Stomach (tissue), 8 donors: ENCODE measurements at regions not wholly inside any gene's neighbourhood (a gene's known extent, or its start where the extent isn't known, plus 50 kb on each side); places are given as distances from the start of the nearest gene placed in this dataset.

ENCODE experiments used
- DNase-seq, 2 donors: peaks; one replicate each; pipeline versions ENCODE4 v3.0.0 to v3.0.0-alpha.2; 2013 to 2019
- H3K27ac ChIP-seq, 5 donors: fragments of 200-600 bp in 4 of 5; sonication (generic) in 4 of 5; one replicate each; pipeline ENCODE4 v1.5.1; 2013 to 2019; ENCODE audit warnings: mild to moderate bottlenecking in 1 of 5, moderate library complexity in 1 of 5
- H3K27me3 ChIP-seq, 3 donors: fragments of 200-600 bp; sonication (generic); one replicate each; pipeline ENCODE4 v1.5.1; 2017 to 2019; ENCODE audit warnings: mixed run types in 1 of 3
- H3K36me3 ChIP-seq, 4 donors: fragments of 200-600 bp; sonication (generic); 1 replicate in 3 of 4; 2 replicates in 1 of 4; pipeline ENCODE4 v1.5.1; 2016 to 2019
- H3K4me1 ChIP-seq, 4 donors: fragments of 200-600 bp; sonication (generic); one replicate each; pipeline ENCODE4 v1.5.1; 2016 to 2019
- H3K4me3 ChIP-seq, 4 donors: fragments of 200-600 bp; sonication (generic) in 3 of 4; one replicate each; pipeline ENCODE4 v1.5.1; 2016 to 2019; ENCODE audit warnings: mild to moderate bottlenecking in 1 of 4
- H3K9me3 ChIP-seq, 4 donors: fragments of 200-600 bp; sonication (generic); one replicate each; pipeline ENCODE4 v1.5.1; 2016 to 2019
- EP300 ChIP-seq: sonication (generic); formaldehyde crosslinking; IDR thresholded peaks from one replicate; pipeline ENCODE4 v1.6.1; 2017; ENCODE audit warnings: antibody characterized with exemption
- POLR2A ChIP-seq, 4 donors: fragments of 450-650 bp; IDR thresholded peaks; one replicate each; pipeline ENCODE4 v1.6.1; 2016; ENCODE audit warnings: antibody characterized with exemption in 4 of 4, control low read depth in 2 of 4, mild to moderate bottlenecking in 1 of 4, moderate library complexity in 1 of 4
- POLR2AphosphoS5 ChIP-seq, 3 donors: sonication (generic); formaldehyde crosslinking; IDR thresholded peaks; one replicate each; pipeline ENCODE4 v1.6.1; 2016; ENCODE audit warnings: antibody characterized with exemption in 3 of 3
- WGBS, 5 donors: extraction: QIAGEN DNeasy Blood & Tissue Kit in 3 of 5; methylation state at CpG; one replicate each; pipeline versions ENCODE4 v1.1.5 to v1.1.7; 2013 to 2018; 5-methylcytosine and 5-hydroxymethylcytosine counted together
- intact Hi-C: fragments of 100-400 bp; cut with DNase I; formaldehyde crosslinking; loops from one replicate; pipeline ENCODE4 v1.15.1; 2023; ENCODE audit warnings: low total_unique reads
- TF ChIP-seq, protein P1 (sequence below), 7 experiments: fragments of 450-650 bp in 4 of 7; fragments of 200-600 bp in 3 of 7; sonication (generic) in 3 of 7; IDR thresholded peaks; one replicate each; pipeline ENCODE4 v1.5.1; 2016 to 2019; ENCODE audit warnings: antibody characterized with exemption in 7 of 7, control low read depth in 2 of 7, mild to moderate bottlenecking in 1 of 7
- donor health status: healthy with polysubstance abuse.
- donor health status: Bipolar disorder and iron deficiency.
- donor health status: healthy.

DNA sequence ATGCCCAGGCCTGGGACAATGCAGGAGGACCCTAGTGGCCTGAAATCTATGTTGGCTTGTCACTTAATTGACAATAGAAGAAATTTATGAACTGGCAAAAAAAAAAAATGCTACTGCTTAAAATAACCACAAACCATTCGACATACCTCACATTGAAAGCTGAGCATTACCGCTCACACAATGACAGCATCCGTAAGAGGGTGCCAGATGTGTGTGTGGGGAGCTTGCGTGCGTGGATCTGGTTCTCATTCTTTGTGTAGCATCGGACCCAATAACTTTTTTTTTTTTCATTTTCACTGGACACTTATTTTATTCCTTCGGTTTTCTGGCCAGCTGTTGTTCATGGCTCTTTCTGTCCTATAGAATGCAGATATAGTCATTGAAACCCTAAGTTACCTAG is 216.7 kb downstream of the VRK1 start:
- Histone ChIP-seq H3K9me3 (peaks cover 0 to 14% (median 10%) of the 10 kb centered on the region in 4 donors), H3K36me3 (no peaks in the 10 kb centered on the region), H3K27ac (no peak overlapping the region), H3K4me1 (no peaks in the 10 kb centered on the region), H3K27me3 (no peaks in the 10 kb centered on the region), H3K4me3 (no peak overlapping the region)
- intact Hi-C loops = no loop called here
- WGBS, 5 donors = 83 to 91% (median 85%) methylated on average over 7 of the region's 7 CpGs
- DNase-seq = no peak
- no peak for TF ChIP-seq EP300
- no peak for TF ChIP-seq POLR2A (IDR thresholded peaks at IDR 0.05)
- TF ChIP-seq POLR2AphosphoS5 (IDR thresholded peaks at IDR 0.05) = no peak
- TF ChIP-seq, protein P1, sequence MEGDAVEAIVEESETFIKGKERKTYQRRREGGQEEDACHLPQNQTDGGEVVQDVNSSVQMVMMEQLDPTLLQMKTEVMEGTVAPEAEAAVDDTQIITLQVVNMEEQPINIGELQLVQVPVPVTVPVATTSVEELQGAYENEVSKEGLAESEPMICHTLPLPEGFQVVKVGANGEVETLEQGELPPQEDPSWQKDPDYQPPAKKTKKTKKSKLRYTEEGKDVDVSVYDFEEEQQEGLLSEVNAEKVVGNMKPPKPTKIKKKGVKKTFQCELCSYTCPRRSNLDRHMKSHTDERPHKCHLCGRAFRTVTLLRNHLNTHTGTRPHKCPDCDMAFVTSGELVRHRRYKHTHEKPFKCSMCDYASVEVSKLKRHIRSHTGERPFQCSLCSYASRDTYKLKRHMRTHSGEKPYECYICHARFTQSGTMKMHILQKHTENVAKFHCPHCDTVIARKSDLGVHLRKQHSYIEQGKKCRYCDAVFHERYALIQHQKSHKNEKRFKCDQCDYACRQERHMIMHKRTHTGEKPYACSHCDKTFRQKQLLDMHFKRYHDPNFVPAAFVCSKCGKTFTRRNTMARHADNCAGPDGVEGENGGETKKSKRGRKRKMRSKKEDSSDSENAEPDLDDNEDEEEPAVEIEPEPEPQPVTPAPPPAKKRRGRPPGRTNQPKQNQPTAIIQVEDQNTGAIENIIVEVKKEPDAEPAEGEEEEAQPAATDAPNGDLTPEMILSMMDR (IDR thresholded peaks at IDR 0.05) = no peak

- no peaks in the 10 kb centered on the region for H3K36me3 ChIP-seq
- TF ChIP-seq POLR2AphosphoS5 (IDR thresholded peaks at IDR 0.05) = no peak
- no peak for TF ChIP-seq EP300
- TF ChIP-seq POLR2A (IDR thresholded peaks at IDR 0.05) = no peak
- TF ChIP-seq, protein P1 (IDR thresholded peaks at IDR 0.05) = no peak
- no peak overlapping the region for H3K4me3 ChIP-seq
- H3K27me3 ChIP-seq = peaks cover 0 to 20% (median 5%) of the 10 kb centered on the region in 3 donors
- no peak for DNase-seq
- intact Hi-C loops = no loop called here
- no peak overlapping the region for H3K27ac ChIP-seq
- WGBS, 5 donors = 28 to 52% (median 45%) methylated on average over 4 of the region's 4 CpGs
- peaks cover 0 to 17% (median 10%) of the 10 kb centered on the region in 4 donors for H3K9me3 ChIP-seq
- no peaks in the 10 kb centered on the region for H3K4me1 ChIP-seq
Measured at GRCh38 chr14:97021001-97021400, 223.8 kb downstream of the VRK1 start.

- peaks cover 0 to 26% (median 5%) of the 10 kb centered on the region in 3 donors for H3K27me3 ChIP-seq
- no peak overlapping the region for H3K27ac ChIP-seq
- 47 to 62% (median 56%) methylated on average over 3 of the region's 3 CpGs for WGBS, 5 donors
- no peak for TF ChIP-seq POLR2AphosphoS5 (IDR thresholded peaks at IDR 0.05)
- TF ChIP-seq EP300 = no peak
- no peak for TF ChIP-seq POLR2A (IDR thresholded peaks at IDR 0.05)
- TF ChIP-seq, protein P1 (IDR thresholded peaks at IDR 0.05) = no peak
- peaks cover 0 to 17% (median 10%) of the 10 kb centered on the region in 4 donors for H3K9me3 ChIP-seq
- no peak overlapping the region for H3K4me3 ChIP-seq
- H3K36me3 ChIP-seq = no peaks in the 10 kb centered on the region
- peak in 1 of 2 donors; percentile 15 for DNase-seq
- H3K4me1 ChIP-seq = no peaks in the 10 kb centered on the region
- intact Hi-C loops = no loop called here
Measured at GRCh38 chr14:97021571-97022168, 224.5 kb downstream of the VRK1 start.

- no peak for TF ChIP-seq EP300
- TF ChIP-seq POLR2AphosphoS5 (IDR thresholded peaks at IDR 0.05) = no peak
- TF ChIP-seq POLR2A (IDR thresholded peaks at IDR 0.05) = no peak
- TF ChIP-seq, protein P1 (IDR thresholded peaks at IDR 0.05) = no peak
- Histone ChIP-seq H3K36me3 (no peaks in the 10 kb centered on the region), H3K4me1 (no peaks in the 10 kb centered on the region), H3K27me3 (peaks cover 0 to 35% (median 5%) of the 10 kb centered on the region in 3 donors), H3K27ac (no peak overlapping the region), H3K9me3 (peaks cover 0 to 11% (median 4%) of the 10 kb centered on the region in 4 donors), H3K4me3 (no peak overlapping the region)
- 71 to 80% (median 75%) methylated on average over 3 of the region's 3 CpGs for WGBS, 5 donors
- no peak for DNase-seq
- intact Hi-C loops = no loop called here
Measured at GRCh38 chr14:97022741-97023140, 225.6 kb downstream of the VRK1 start.
